HG03469 (cell line): ENCODE measurements at regions not wholly inside any gene's neighbourhood (a gene's known extent, or its start where the extent isn't known, plus 50 kb on each side); places are given as distances from the start of the nearest gene placed in this dataset.
"Not testable (repeated sequence)": the region's sequence is repeated elsewhere in the genome, so short reads cannot be mapped to it uniquely, and the experiment has no call there.

Experiments
- ATAC-seq: cut with Tn5 transposase; IDR thresholded peaks from one replicate; pipeline ENCODE4 v1.9.1; 2021; ENCODE audit warnings: mild to moderate bottlenecking, moderate library complexity, moderate number of reproducible peaks; ENCODE audit not compliant: unreplicated experiment

DNA sequence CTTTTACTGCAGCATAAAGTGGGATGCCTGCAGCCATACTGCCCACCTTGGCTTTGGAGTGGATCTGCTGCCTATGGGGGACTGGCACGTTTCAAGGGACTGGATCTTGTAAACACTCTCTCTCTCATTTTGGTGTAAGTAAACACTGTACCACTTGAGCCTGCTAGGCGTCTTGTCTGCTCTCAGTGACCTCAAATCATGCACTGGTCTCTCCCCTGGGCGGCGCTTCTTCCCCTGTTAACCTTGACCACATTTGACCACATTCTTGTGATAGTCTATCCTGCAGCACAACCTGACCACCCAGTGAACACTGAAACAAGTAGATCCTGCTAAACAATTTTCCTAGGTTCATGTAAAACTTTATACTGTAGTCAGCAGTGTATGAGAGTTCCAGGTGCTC lies 82.6 kb upstream of the HNMT start:
- no peak for ATAC-seq

DNA sequence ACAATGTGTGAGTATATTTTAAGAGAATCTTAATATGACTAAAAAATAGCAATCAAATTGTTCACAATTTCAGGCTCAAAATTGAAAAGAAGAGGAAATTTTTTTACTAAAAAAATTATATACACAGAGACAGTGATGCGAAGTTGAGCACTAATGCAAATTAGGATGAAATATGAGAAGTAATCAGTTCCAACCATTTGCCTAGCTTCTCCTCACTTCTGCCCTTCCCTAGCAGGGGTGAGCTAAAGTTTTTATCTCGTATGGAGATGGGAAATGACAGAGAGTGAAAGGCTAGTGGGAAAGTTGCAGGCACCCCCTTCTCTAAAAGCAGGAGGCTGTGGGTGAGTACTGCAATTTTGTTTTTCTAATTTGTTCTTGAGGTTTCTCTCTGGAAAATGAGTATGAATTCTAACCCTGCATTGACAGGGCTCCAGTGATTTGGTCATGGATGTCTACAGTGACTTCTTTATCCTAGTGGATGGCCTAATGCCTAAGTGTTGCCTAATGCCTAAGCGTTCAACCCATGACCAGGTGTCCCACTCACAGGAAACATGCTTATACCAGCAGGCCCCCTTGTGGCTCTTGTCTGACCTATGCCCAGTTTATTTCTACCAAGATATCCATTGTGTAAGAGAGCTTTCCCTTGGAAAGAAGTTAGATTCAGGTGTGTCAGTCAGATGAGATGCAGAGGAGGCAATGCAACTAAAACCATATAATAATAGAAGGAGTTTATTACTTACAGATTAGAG lies 78.0 kb upstream of the HNMT start:
- ATAC-seq = no peak

GRCh38 chr2:137888845-137889244 lies 75.4 kb upstream of the HNMT start:
- no peak for ATAC-seq

- no peak for ATAC-seq
These were observed 71.5 kb upstream of the HNMT start for GRCh38 chr2:137892739-137893138.

DNA sequence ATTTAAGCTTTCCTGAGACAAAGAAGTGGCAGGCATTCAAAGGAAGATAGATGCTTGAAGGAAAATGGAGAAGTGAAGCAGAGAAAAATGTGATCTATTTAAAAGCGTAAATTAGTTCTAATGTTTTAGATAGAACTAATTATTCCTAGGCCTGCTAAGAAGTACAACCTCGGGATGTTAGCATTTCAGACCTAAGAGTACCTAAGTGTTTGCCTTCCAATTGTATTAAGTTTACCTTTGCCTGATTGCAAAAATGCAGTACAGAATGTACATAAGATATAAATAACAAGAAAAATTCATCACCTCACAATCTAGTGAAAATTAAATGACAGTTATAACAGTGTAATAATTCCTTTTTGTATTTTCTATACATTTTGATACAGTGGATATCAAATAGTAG lies 71.1 kb upstream of the HNMT start:
- no peak for ATAC-seq

GRCh38 chr2:137896467-137896866 lies 67.8 kb upstream of the HNMT start:
- no peak for ATAC-seq

GRCh38 chr2:137897082-137897481 lies 67.2 kb upstream of the HNMT start:
- no peak for ATAC-seq

GRCh38 chr2:137900421-137901141 lies 63.7 kb upstream of the HNMT start:
- ATAC-seq = no peak

DNA sequence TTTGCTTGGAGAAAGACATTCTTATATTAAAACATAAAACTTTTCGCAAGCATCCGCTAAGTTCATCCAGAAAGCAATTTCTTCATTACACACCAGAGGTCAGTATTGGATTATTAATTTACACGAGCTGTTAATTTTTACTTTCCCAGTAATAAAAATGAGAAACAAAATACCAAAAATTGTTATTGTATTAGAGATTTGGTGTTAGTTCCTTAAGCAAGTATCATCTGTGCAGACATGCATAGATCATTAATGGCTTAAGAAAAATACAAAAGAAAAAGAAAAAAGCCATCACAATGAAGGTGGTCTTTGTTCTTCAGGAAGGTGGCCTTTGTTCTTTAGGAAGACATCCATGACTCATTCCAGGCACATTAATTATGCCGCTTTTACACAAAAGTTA lies 53.6 kb upstream of the HNMT start:
- ATAC-seq = no peak

DNA sequence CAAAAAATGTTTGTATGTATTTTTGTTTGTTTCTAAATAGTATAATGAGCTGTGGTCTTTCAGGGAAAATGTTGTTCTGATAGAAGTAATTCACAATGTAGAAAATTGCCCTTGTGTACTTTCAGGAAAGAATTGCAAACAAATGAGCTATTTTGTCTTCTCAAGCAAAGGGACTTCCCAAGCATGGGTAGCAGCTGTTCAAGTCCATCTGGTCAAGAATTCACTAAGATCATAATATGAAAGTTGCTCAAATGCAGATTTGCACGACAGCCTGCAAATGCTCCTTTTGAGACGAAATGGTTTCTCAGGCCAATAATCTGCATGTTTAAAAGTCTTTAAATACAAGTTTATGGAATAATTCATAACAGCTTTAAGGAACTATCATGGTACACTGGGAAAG lies 51.9 kb upstream of the HNMT start:
- ATAC-seq = no peak

GRCh38 chr2:137913169-137913568 lies 51.1 kb upstream of the HNMT start:
- no peak for ATAC-seq

GRCh38 chr2:137913648-137914047 lies 50.6 kb upstream of the HNMT start:
- ATAC-seq = not testable (repeated sequence)
